ENCODE measurements at regions not wholly inside any gene's neighbourhood (a gene's known extent, or its start where the extent isn't known, plus 50 kb on each side); places are given as distances from the start of the nearest gene placed in this dataset.

DNA sequence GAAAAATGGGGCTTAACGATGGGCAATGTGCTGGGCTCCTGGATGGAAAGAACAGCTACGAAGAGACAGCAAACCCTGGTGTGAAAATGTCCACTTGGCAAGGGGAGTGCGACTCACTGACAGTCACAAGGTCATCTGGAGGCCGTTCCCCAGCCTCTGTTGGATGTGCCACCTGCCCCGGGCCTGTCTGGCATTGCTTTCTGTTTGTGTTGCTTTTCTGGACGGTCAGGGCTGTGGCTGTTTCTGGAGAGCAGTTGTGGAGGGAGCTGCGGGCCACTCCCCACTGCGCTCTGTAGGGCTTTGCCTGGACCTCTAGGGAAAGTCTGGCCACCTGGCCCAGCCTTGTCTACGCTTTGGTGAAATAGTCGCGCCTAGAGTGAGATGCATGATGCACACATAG is 185.3 kb downstream of the IRX1 start:
- WGBS, 3 donors = 65 to 81% (median 72%) methylated on average over 10 to 11 of the region's 11 CpGs
- intact Hi-C loops (cut with DNase I) = no loop called here
- no peak overlapping the region for H3K27ac ChIP-seq
- no peaks in the 10 kb centered on the region for H3K27me3 ChIP-seq
- H3K9me3 ChIP-seq = no peaks in the 10 kb centered on the region
- TF ChIP-seq POLR2A (IDR thresholded peaks at IDR 0.05) = no peak
- TF ChIP-seq EP300 (IDR thresholded peaks at IDR 0.05) = no peak
- TF ChIP-seq, protein P1, sequence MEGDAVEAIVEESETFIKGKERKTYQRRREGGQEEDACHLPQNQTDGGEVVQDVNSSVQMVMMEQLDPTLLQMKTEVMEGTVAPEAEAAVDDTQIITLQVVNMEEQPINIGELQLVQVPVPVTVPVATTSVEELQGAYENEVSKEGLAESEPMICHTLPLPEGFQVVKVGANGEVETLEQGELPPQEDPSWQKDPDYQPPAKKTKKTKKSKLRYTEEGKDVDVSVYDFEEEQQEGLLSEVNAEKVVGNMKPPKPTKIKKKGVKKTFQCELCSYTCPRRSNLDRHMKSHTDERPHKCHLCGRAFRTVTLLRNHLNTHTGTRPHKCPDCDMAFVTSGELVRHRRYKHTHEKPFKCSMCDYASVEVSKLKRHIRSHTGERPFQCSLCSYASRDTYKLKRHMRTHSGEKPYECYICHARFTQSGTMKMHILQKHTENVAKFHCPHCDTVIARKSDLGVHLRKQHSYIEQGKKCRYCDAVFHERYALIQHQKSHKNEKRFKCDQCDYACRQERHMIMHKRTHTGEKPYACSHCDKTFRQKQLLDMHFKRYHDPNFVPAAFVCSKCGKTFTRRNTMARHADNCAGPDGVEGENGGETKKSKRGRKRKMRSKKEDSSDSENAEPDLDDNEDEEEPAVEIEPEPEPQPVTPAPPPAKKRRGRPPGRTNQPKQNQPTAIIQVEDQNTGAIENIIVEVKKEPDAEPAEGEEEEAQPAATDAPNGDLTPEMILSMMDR (IDR thresholded peaks at IDR 0.05) = no peak
- H3K4me3 ChIP-seq = no peak overlapping the region
- H3K4me1 ChIP-seq (ENCODE audit: insufficient read depth) = no peaks in the 10 kb centered on the region
- DNase-seq = no peak
- no peaks in the 10 kb centered on the region for H3K36me3 ChIP-seq

DNA sequence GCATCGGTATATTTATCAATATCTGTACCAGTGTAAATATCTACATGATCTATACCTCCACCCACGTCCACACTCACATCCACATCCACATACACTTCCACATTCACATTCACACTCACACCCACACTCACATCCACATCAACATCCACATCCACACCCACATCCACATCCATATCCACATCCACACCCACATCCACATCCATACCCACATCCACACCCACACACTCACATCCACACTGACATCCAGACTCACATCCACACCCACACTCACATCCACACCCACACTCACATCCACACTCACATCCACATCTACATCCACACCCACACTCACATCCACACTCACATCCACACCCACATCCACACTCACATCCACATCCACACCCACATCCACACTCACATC is 189.2 kb downstream of the IRX1 start:
- H3K36me3 ChIP-seq = no peaks in the 10 kb centered on the region
- intact Hi-C loops (cut with DNase I) = no loop called here

DNA sequence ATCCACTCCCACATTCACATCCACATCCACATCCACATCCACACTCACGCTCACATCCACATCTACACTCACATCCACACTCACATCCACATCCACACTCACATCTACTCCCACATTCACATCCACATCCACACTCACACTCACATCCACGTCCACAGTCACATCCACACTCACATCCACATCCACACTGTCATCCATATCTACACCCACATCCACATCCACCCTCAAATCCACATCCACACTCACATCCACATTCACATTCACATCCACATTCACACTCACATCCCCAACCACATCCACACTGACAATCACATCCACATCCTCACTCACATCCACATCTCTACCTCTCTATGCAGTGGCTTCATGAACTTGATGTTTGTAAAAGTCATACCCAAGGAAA is 190.5 kb downstream of the IRX1 start:
- Histone ChIP-seq H3K27me3 (no peaks in the 10 kb centered on the region), H3K4me3 (no peak overlapping the region), H3K9me3 (no peaks in the 10 kb centered on the region), H3K27ac (no peak overlapping the region), H3K4me1 (ENCODE audit: insufficient read depth) (no peaks in the 10 kb centered on the region), H3K36me3 (no peaks in the 10 kb centered on the region)
- WGBS, 3 donors = 76 to 81% (median 80%) methylated on average over 2 of the region's 2 CpGs
- TF ChIP-seq, protein P1 (IDR thresholded peaks at IDR 0.05) = no peak
- TF ChIP-seq POLR2A (IDR thresholded peaks at IDR 0.05) (no peak), EP300 (IDR thresholded peaks at IDR 0.05) (no peak)
- intact Hi-C loops (cut with DNase I) = no loop called here
- no peak for DNase-seq

More for the DNA sequence above, 189.2 kb downstream of the IRX1 start:
- 70 to 81% (median 77%) methylated on average over 2 of the region's 2 CpGs for WGBS, 3 donors
- H3K27ac ChIP-seq = no peak overlapping the region
- no peaks in the 10 kb centered on the region for H3K4me1 ChIP-seq (ENCODE audit: insufficient read depth)
- H3K27me3 ChIP-seq = no peaks in the 10 kb centered on the region
- TF ChIP-seq POLR2A (IDR thresholded peaks at IDR 0.05) (no peak), EP300 (IDR thresholded peaks at IDR 0.05) (no peak)
- no peak for DNase-seq
- no peaks in the 10 kb centered on the region for H3K9me3 ChIP-seq
- no peak overlapping the region for H3K4me3 ChIP-seq

DNA sequence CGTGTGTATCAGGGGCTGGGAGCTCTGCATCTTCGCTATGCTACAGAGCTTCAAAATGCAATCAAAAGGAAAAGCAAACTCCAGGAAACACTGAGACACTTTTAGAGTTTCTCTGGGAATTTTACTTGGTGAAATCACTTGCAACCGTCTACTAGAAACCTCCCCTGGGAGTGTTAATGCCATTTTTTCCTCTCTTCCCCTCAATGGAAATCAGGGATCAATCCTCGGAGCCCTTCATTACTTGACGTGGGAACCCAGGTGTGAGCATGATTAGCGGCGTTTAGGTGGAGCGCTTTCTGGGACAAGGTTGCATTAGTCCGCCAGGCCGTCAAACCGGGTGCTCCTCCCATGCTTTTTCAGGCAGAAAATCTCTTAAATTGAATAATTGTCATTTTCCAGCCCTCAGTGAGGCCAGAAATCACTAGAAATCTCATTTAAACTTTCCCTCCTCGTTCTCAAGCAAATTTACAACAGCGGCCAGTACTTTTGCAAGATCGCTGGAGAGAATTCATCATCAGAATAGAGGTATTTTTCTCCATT is 191.3 kb downstream of the IRX1 start:
- no peaks in the 10 kb centered on the region for H3K4me1 ChIP-seq (ENCODE audit: insufficient read depth)
- no peak overlapping the region for H3K4me3 ChIP-seq
- no peaks in the 10 kb centered on the region for H3K36me3 ChIP-seq
- no peaks in the 10 kb centered on the region for H3K27me3 ChIP-seq
- no peaks in the 10 kb centered on the region for H3K9me3 ChIP-seq
- no peak for DNase-seq
- 46 to 57% (median 49%) methylated on average over 14 of the region's 14 CpGs for WGBS, 3 donors
- no peak for TF ChIP-seq EP300 (IDR thresholded peaks at IDR 0.05)
- TF ChIP-seq POLR2A (IDR thresholded peaks at IDR 0.05) = no peak
- TF ChIP-seq, protein P1 (IDR thresholded peaks at IDR 0.05) = no peak
- intact Hi-C loops (cut with DNase I) = no loop called here
- H3K27ac ChIP-seq = no peak overlapping the region

DNA sequence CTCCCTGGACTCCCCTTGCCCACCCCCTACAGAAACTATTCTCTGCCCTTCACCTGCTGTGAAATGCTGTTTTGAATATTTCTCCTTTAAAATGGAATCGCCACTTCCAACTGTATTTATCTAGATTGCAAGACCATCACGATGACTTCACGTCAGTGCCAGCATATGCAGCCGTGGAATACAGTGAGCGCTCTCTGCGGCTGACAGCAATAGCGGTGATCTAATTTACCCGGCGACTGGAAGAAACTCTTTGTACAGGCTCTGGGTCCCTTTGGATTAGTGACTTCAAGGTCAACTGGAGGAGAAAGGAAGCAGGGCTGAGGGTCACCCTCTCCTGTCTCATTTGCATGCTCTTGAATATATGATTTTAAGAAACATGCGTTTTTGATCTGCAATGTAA is 192.0 kb downstream of the IRX1 start:
- no peak for DNase-seq
- 28 to 38% (median 36%) methylated on average over 10 of the region's 10 CpGs for WGBS, 3 donors
- TF ChIP-seq, protein P1 (IDR thresholded peaks at IDR 0.05) = no peak
- TF ChIP-seq EP300 (IDR thresholded peaks at IDR 0.05) = no peak
- TF ChIP-seq POLR2A (IDR thresholded peaks at IDR 0.05) = no peak
- Histone ChIP-seq H3K4me1 (ENCODE audit: insufficient read depth) (no peaks in the 10 kb centered on the region), H3K27ac (no peak overlapping the region), H3K27me3 (no peaks in the 10 kb centered on the region), H3K4me3 (no peak overlapping the region), H3K9me3 (no peaks in the 10 kb centered on the region), H3K36me3 (no peaks in the 10 kb centered on the region)
- intact Hi-C loops (cut with DNase I) = no loop called here

Data from ovary (tissue), 7 donors.